IMR-90 (cell line): ENCODE measurements at regions not wholly inside any gene's neighbourhood (a gene's known extent, or its start where the extent isn't known, plus 50 kb on each side); places are given as distances from the start of the nearest gene placed in this dataset.

ENCODE experiments used
- ATAC-seq: fragments of 200-7000 bp; cut with Tn5 transposase; 2 replicates; pipeline ENCODE4 v1.9.1; 2020; ENCODE audit warnings: low read depth, mild to moderate bottlenecking, moderate library complexity
- BruUV-seq: library from RNA; stranded (reverse); fragments of 400-500 nt; replicated peaks from 2 replicates; lab custom pipeline; 2021; lab: Mats Ljungman, UMichigan
- CTCF ChIA-PET: fragments of 300-600 bp; formaldehyde crosslinking; extraction: SDS; loops from one replicate; lab custom pipeline; 2021; ENCODE audit warnings: antibody characterized with exemption; lab: Yijun Ruan, JAX
- POLR2A ChIA-PET: fragments of 300-600 bp; sonication (Branson Sonifier 250); formaldehyde crosslinking; loops from one replicate; lab custom pipeline; 2022; ENCODE audit warnings: antibody characterized with exemption; ENCODE audit not compliant: unreplicated experiment; lab: Charles Lee
- DNase-seq: peaks from one replicate; pipeline ENCODE4 v3.0.0; 2013
- H2AFZ ChIP-seq: replicated peaks from 2 replicates; pipeline ENCODE3; 2013; ENCODE audit warnings: low read length, mild to moderate bottlenecking; ENCODE audit not compliant: poor library complexity
- H2AK5ac ChIP-seq: 2 replicates; pipeline ENCODE4 v1.6.1; 2013; ENCODE audit warnings: low read depth, low read length, inconsistent platforms
- H2AK9ac ChIP-seq: replicated peaks from 2 replicates; pipeline ENCODE3; 2013; ENCODE audit warnings: mild to moderate bottlenecking, low read depth, low read length, moderate library complexity; ENCODE audit not compliant: poor library complexity
- H2BK120ac ChIP-seq: 2 replicates; pipeline ENCODE4 v1.6.1; 2013; ENCODE audit warnings: low read depth, low read length, inconsistent platforms
- H2BK15ac ChIP-seq: 3 replicates; pipeline ENCODE4 v1.6.1; 2013; ENCODE audit warnings: low read depth, low read length, inconsistent platforms
- H2BK20ac ChIP-seq: 2 replicates; pipeline ENCODE4 v1.6.1; 2013; ENCODE audit warnings: low read depth, mild to moderate bottlenecking, inconsistent platforms, low read length, moderate library complexity
- H2BK5ac ChIP-seq: 2 replicates; pipeline ENCODE4 v1.6.1; 2013; ENCODE audit warnings: mild to moderate bottlenecking, low read depth, low read length, inconsistent platforms; ENCODE audit not compliant: poor library complexity, severe bottlenecking
- H3K14ac ChIP-seq: replicated peaks from 2 replicates; pipeline ENCODE4 v1.6.1; 2013; ENCODE audit warnings: low read depth, low read length, inconsistent platforms
- H3K18ac ChIP-seq: 2 replicates; pipeline ENCODE4 v1.6.1; 2013; ENCODE audit warnings: low read depth, low read length, control low read depth
- H3K23ac ChIP-seq: 2 replicates; pipeline ENCODE4 v1.6.1; 2013; ENCODE audit warnings: low read depth, low read length, inconsistent platforms
- H3K27ac ChIP-seq: 2 replicates; pipeline ENCODE4 v1.5.1; 2013; ENCODE audit warnings: mild to moderate bottlenecking, control low read depth, low read length; ENCODE audit not compliant: insufficient read depth
- H3K27me3 ChIP-seq: 2 replicates; pipeline ENCODE4 v1.6.1; 2013; ENCODE audit warnings: low read length; ENCODE audit not compliant: control insufficient read depth, insufficient read depth
- H3K36me3 ChIP-seq: 2 replicates; pipeline ENCODE4 v1.6.1; 2013; ENCODE audit warnings: low read length, mixed read lengths; ENCODE audit not compliant: control insufficient read depth, insufficient read depth
- H3K4ac ChIP-seq: 2 replicates; pipeline ENCODE4 v1.6.1; 2013; ENCODE audit warnings: low read depth, low read length, inconsistent platforms
- H3K4me1 ChIP-seq: 2 replicates; pipeline ENCODE4 v1.6.1; 2013; ENCODE audit warnings: low read length, mixed read lengths; ENCODE audit not compliant: control insufficient read depth, insufficient read depth
- H3K4me2 ChIP-seq: 2 replicates; pipeline ENCODE4 v1.6.1; 2013; ENCODE audit warnings: low read depth, mild to moderate bottlenecking, control low read depth, low read length, moderate library complexity
- H3K4me3 ChIP-seq: 2 replicates; pipeline ENCODE4 v1.5.1; 2013; ENCODE audit warnings: low read depth, mild to moderate bottlenecking, control low read depth, low read length, moderate library complexity; ENCODE audit not compliant: insufficient read depth
- H3K56ac ChIP-seq: 2 replicates; pipeline ENCODE4 v1.6.1; 2013; ENCODE audit warnings: low read length, inconsistent platforms; ENCODE audit not compliant: insufficient read depth; ENCODE audit errors: extremely low read depth
- H3K79me1 ChIP-seq, 2 experiments: 2 replicates each; pipeline ENCODE4 v1.6.1; 2013; ENCODE audit warnings: low read length in 2 of 2, inconsistent platforms in 1 of 2, low read depth in 1 of 2
- H3K9ac ChIP-seq: 2 replicates; pipeline ENCODE4 v1.6.1; 2013; ENCODE audit warnings: low read depth, low read length, control low read depth
- H3K9me1 ChIP-seq: 2 replicates; pipeline ENCODE4 v1.6.1; 2013; ENCODE audit warnings: low read length, inconsistent platforms; ENCODE audit not compliant: insufficient read depth
- H3K9me3 ChIP-seq: 2 replicates; pipeline ENCODE4 v1.6.1; 2013; ENCODE audit warnings: low read length; ENCODE audit not compliant: control insufficient read depth, insufficient read depth
- H4K20me1 ChIP-seq: 2 replicates; pipeline ENCODE4 v1.6.1; 2013; ENCODE audit warnings: low read length, inconsistent platforms; ENCODE audit not compliant: insufficient read depth
- H4K5ac ChIP-seq: 2 replicates; pipeline ENCODE4 v1.6.1; 2013; ENCODE audit warnings: mild to moderate bottlenecking, low read depth, low read length, control low read depth
- H4K8ac ChIP-seq, 2 experiments: 2 replicates each; pipeline ENCODE4 v1.6.1; 2013; ENCODE audit warnings: low read depth in 2 of 2, low read length in 2 of 2, control low read depth in 1 of 2, inconsistent platforms in 1 of 2
- H4K91ac ChIP-seq: 2 replicates; pipeline ENCODE4 v1.6.1; 2013; ENCODE audit warnings: low read depth, low read length, inconsistent platforms; ENCODE audit not compliant: insufficient read depth
- CEBPB ChIP-seq: IDR thresholded peaks from 2 replicates; pipeline ENCODE4 v1.6.1; 2012; ENCODE audit warnings: low read depth, low read length, improper control_type of control experiment
- MAZ ChIP-seq: IDR thresholded peaks from 2 replicates; pipeline ENCODE4 v1.6.1; 2012; ENCODE audit warnings: low read depth, mild to moderate bottlenecking, low read length, improper control_type of control experiment, moderate library complexity, borderline replicate concordance
- NFE2L2 ChIP-seq: fragments of 150-350 bp; IDR thresholded peaks from 2 replicates; pipeline ENCODE4 v1.6.1; 2016; ENCODE audit warnings: low read depth, mild to moderate bottlenecking, low read length
- POLR2A ChIP-seq: IDR thresholded peaks from 2 replicates; pipeline ENCODE4 v1.6.1; 2012; ENCODE audit warnings: mild to moderate bottlenecking, low read depth, low read length
- RFX5 ChIP-seq: IDR thresholded peaks from 2 replicates; pipeline ENCODE4 v1.8.0; 2012; ENCODE audit warnings: low read depth, mild to moderate bottlenecking, low read length, moderate library complexity
- whole genome bisulfite sequencing, 2 experiments: methylation state at CpG; one replicate each; pipeline versions ENCODE4 v1.1.5 to v1.1.7; 2013; ENCODE audit warnings: missing lambda C conversion rate in 2 of 2; ENCODE audit not compliant: insufficient read length in 1 of 2; ENCODE audit errors: extremely low coverage in 2 of 2; 5-methylcytosine and 5-hydroxymethylcytosine counted together
- dilution Hi-C: fragments of 300-500 bp; cut with HindIII; formaldehyde crosslinking; loops from one replicate; pipeline ENCODE4 v1.14.3; 2018; ENCODE audit warnings: low sequenced_read_pairs; ENCODE audit not compliant: unreplicated experiment
- in situ Hi-C: fragments of 300-500 bp; cut with MboI; formaldehyde crosslinking; loops from 3 replicates; pipeline ENCODE4 v1.14.3; 2019; ENCODE audit warnings: low sequenced_read_pairs, inconsistent platforms, mixed read lengths
- intact Hi-C: fragments of 100-400 bp; cut with micrococcal nuclease; formaldehyde crosslinking; loops from 2 replicates; pipeline ENCODE4 v1.10.0; 2022
- TF ChIP-seq, protein P1 (sequence below): conservative IDR thresholded peaks from 2 replicates; pipeline ENCODE4 v1.5.1; 2012; ENCODE audit warnings: mild to moderate bottlenecking, low read depth, low read length, improper control_type of control experiment
- TF ChIP-seq, protein P2 (sequence below): fragments of 150-350 bp; IDR thresholded peaks from 2 replicates; pipeline ENCODE4 v1.6.1; 2017; ENCODE audit warnings: mild to moderate bottlenecking, antibody characterized with exemption, low read length, low read depth

DNA sequence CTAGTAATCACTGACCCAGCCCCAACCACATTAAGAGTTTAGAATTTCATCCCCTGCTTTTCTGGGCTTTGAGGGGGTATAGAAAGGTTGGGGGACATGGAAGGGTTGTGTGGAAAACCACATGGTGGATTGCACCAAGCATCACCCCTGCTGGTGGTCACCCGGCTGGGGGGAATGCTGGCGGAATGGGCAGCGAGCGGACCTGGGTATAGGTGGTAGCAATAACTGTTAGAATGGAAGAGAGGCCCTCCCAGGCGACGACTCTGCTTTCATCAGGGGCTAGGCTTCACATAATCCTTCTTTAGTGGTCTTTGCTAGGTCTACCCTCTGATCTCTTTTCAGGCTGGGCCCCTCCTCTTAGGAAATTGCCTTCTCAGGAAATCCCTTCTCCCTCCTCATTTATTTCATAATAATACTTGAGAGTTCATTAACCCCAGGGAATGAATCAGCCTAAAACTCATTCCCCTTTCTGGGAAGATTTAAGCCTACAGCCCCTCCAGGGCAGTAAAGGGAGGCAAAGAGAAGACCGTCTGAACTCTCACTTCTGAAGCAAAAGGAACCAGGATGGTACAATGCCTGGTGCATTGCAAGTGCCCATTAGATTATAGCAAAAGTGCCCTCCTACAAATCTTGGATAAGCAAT is 90.7 kb upstream of the LEP start:
- Histone ChIP-seq H3K18ac (no peak overlapping the region), H2BK5ac (no peak overlapping the region), H3K23ac (no peak overlapping the region), H3K79me1 (no peaks in the 10 kb centered on the region), H3K9ac (no peak overlapping the region), H2BK20ac (no peak overlapping the region), H3K56ac (no peak overlapping the region), H4K91ac (no peak overlapping the region), H3K4ac (no peak overlapping the region), H4K20me1 (no peaks in the 10 kb centered on the region), H3K9me3 (no peaks in the 10 kb centered on the region), H3K27me3 (peaks cover 49% of the 10 kb centered on the region), H3K4me3 (no peak overlapping the region), H3K4me1 (no peaks in the 10 kb centered on the region), H2BK120ac (no peak overlapping the region), H3K27ac (no peak overlapping the region), H2AK9ac (no peak overlapping the region), H2BK15ac (no peak overlapping the region), H2AK5ac (no peak overlapping the region), H2AFZ (no peak overlapping the region), H3K36me3 (no peaks in the 10 kb centered on the region), H3K4me2 (no peak overlapping the region), H3K14ac (no peak overlapping the region), H4K8ac (no peak overlapping the region), H3K9me1 (no peaks in the 10 kb centered on the region), H4K5ac (no peak overlapping the region)
- BruUV-seq, result no TSS peak
- dilution Hi-C loops, result no loop called here
- intact Hi-C loops, result no loop called here
- DNase-seq (no peak), ATAC-seq (no peak)
- ChIA-PET CTCF (no interaction called here), POLR2A (no interaction called here)
- TF ChIP-seq POLR2A, result no peak
- TF ChIP-seq MAZ, result no peak
- TF ChIP-seq, protein P1, sequence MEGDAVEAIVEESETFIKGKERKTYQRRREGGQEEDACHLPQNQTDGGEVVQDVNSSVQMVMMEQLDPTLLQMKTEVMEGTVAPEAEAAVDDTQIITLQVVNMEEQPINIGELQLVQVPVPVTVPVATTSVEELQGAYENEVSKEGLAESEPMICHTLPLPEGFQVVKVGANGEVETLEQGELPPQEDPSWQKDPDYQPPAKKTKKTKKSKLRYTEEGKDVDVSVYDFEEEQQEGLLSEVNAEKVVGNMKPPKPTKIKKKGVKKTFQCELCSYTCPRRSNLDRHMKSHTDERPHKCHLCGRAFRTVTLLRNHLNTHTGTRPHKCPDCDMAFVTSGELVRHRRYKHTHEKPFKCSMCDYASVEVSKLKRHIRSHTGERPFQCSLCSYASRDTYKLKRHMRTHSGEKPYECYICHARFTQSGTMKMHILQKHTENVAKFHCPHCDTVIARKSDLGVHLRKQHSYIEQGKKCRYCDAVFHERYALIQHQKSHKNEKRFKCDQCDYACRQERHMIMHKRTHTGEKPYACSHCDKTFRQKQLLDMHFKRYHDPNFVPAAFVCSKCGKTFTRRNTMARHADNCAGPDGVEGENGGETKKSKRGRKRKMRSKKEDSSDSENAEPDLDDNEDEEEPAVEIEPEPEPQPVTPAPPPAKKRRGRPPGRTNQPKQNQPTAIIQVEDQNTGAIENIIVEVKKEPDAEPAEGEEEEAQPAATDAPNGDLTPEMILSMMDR, result no peak
- TF ChIP-seq CEBPB, result no peak
- no peak for TF ChIP-seq NFE2L2
- TF ChIP-seq, protein P2, sequence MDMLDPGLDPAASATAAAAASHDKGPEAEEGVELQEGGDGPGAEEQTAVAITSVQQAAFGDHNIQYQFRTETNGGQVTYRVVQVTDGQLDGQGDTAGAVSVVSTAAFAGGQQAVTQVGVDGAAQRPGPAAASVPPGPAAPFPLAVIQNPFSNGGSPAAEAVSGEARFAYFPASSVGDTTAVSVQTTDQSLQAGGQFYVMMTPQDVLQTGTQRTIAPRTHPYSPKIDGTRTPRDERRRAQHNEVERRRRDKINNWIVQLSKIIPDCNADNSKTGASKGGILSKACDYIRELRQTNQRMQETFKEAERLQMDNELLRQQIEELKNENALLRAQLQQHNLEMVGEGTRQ, result no peak
- no peak for TF ChIP-seq RFX5
- 100% methylated on average over 1 of the region's 7 CpGs; no CpG with 5 or more reads in 1 of the 2 experiments for WGBS, 2 experiments
- in situ Hi-C loops, result no loop called here
